K562 (cell line): ENCODE measurements at regions not wholly inside any gene's neighbourhood (a gene's known extent, or its start where the extent isn't known, plus 50 kb on each side); places are given as distances from the start of the nearest gene placed in this dataset.

ENCODE experiments used
- ATAC-seq: fragments of 200-7000 bp; cut with Tn5 transposase; 3 replicates; pipeline ENCODE4 v1.9.1; 2020; ENCODE audit warnings: moderate library complexity
- BruUV-seq: library from RNA; stranded (reverse); fragments of 400-500 nt; replicated peaks from 2 replicates; lab custom pipeline; 2021; lab: Mats Ljungman, UMichigan
- CTCF ChIA-PET: fragments of 300-600 bp; formaldehyde crosslinking; extraction: SDS; loops from one replicate; lab custom pipeline; 2021; ENCODE audit warnings: low intra/inter-chr PET ratio; lab: Yijun Ruan, JAX
- POLR2A ChIA-PET: fragments of 300-600, 350-650 bp; sonication (Branson Sonifier 250); formaldehyde crosslinking; extraction: SDS; loops from one replicate; lab custom pipeline; 2021; ENCODE audit warnings: antibody characterized with exemption, inconsistent platforms; lab: Yijun Ruan, JAX
- DNase-seq, 4 experiments: peaks; one replicate each; pipeline versions ENCODE4 v3.0.0 to v3.0.0-alpha.2; 2011 to 2018; ENCODE audit warnings: low spot score in 3 of 4, mixed read lengths in 3 of 4; ENCODE audit errors: extremely low read depth in 1 of 4
- FAIRE-seq: peaks from 2 replicates; lab custom pipeline; 2011; peaks lifted over from hg19 to GRCh38; lab: Jason Lieb, UNC
- H2AFZ ChIP-seq: 2 replicates; pipeline ENCODE4 v1.6.0; 2011; ENCODE audit warnings: low read depth, low read length, control low read depth, inconsistent platforms
- H3K27ac ChIP-seq: fragments of 200-600 bp; 3 replicates; pipeline ENCODE4 v1.8.0; 2011; ENCODE audit warnings: low read depth, mild to moderate bottlenecking, control low read depth, inconsistent platforms, low read length, moderate library complexity, mixed read lengths; ENCODE audit errors: extremely low read depth
- H3K27me3 ChIP-seq, 2 experiments: fragments of 300-600 bp in 1 of 2; 2 replicates in 1 of 2; 3 replicates in 1 of 2; pipeline versions ENCODE4 v1.6.0 to v1.8.0; 2011; ENCODE audit warnings: inconsistent platforms in 2 of 2, low read length in 2 of 2, mild to moderate bottlenecking in 1 of 2, mixed read lengths in 1 of 2, moderate library complexity in 1 of 2; ENCODE audit not compliant: control insufficient read depth in 2 of 2, insufficient read depth in 2 of 2
- H3K36me3 ChIP-seq: fragments of 300-600 bp; 3 replicates; pipeline ENCODE4 v1.8.0; 2011; ENCODE audit warnings: mild to moderate bottlenecking, low read length, inconsistent platforms; ENCODE audit not compliant: control insufficient read depth, insufficient read depth
- H3K4me1 ChIP-seq, 2 experiments: fragments of 200-600 bp in 1 of 2; replicated peaks in 1 of 2; 2 replicates in 1 of 2; 3 replicates in 1 of 2; pipeline versions ENCODE4 v1.5.1 to v1.8.0; 2011; ENCODE audit warnings: inconsistent platforms in 2 of 2, low read length in 2 of 2, mild to moderate bottlenecking in 1 of 2, mixed read lengths in 1 of 2, moderate library complexity in 1 of 2; ENCODE audit not compliant: control insufficient read depth in 2 of 2, insufficient read depth in 2 of 2
- H3K4me2 ChIP-seq: 2 replicates; pipeline ENCODE4 v1.6.1; 2011; ENCODE audit warnings: low read length, control low read depth, inconsistent platforms, mixed read lengths; ENCODE audit not compliant: insufficient read depth
- H3K4me3 ChIP-seq: fragments of 200-600 bp; sonication (generic), shearing (Covaris generic); 2 replicates; pipeline ENCODE4 v1.5.1; 2016; ENCODE audit warnings: control low read depth, inconsistent platforms
- H3K79me2 ChIP-seq: fragments of 200-600 bp; 3 replicates; pipeline ENCODE4 v1.8.0; 2011; ENCODE audit warnings: low read length, inconsistent platforms; ENCODE audit not compliant: control insufficient read depth, insufficient read depth
- H3K9ac ChIP-seq, 2 experiments: 2 replicates each; pipeline versions ENCODE4 v1.6.0 to v1.6.1; 2011; ENCODE audit warnings: low read depth in 2 of 2, low read length in 2 of 2, control low read depth in 1 of 2, inconsistent platforms in 1 of 2, mild to moderate bottlenecking in 1 of 2, mixed read lengths in 1 of 2; ENCODE audit not compliant: insufficient read depth in 1 of 2
- H3K9me1 ChIP-seq: one replicate; pipeline ENCODE4 v1.6.0; 2011; ENCODE audit warnings: inconsistent platforms, mild to moderate bottlenecking, low read length, moderate library complexity; ENCODE audit not compliant: control insufficient read depth, insufficient read depth
- H3K9me3 ChIP-seq: replicated peaks from 2 replicates; pipeline ENCODE4 v1.5.1; 2011; ENCODE audit warnings: low read depth, low read length, inconsistent platforms; ENCODE audit not compliant: control insufficient read depth, insufficient read depth
- H4K20me1 ChIP-seq: replicated peaks from 2 replicates; pipeline ENCODE4 v1.6.1; 2011; ENCODE audit warnings: low read length, inconsistent platforms, mixed read lengths; ENCODE audit not compliant: control insufficient read depth, insufficient read depth
- ATF3 ChIP-seq, 2 experiments: fragments of 450-650 bp in 1 of 2; sonication (generic) in 1 of 2; formaldehyde crosslinking in 1 of 2; IDR thresholded peaks in 1 of 2; conservative IDR thresholded peaks in 1 of 2; 2 replicates each; pipeline versions ENCODE4 v1.6.1 to v1.8.1; 2016 to 2023; ENCODE audit warnings: mild to moderate bottlenecking in 2 of 2, moderate library complexity in 2 of 2, inconsistent platforms in 1 of 2, missing genetic modification reagents in 1 of 2
- CBFA2T2 ChIP-seq: fragments of 450-650 bp; conservative IDR thresholded peaks from 2 replicates; pipeline ENCODE4 v1.6.1; 2017; ENCODE audit warnings: mild to moderate bottlenecking
- EP300 ChIP-seq: IDR thresholded peaks from 2 replicates; pipeline ENCODE4 v1.6.1; 2012; ENCODE audit warnings: low read length, improper control_type of control experiment
- FOSL1 ChIP-seq: fragments of 200-800 bp; sonication (Bioruptor generic); conservative IDR thresholded peaks from 2 replicates; pipeline ENCODE4 v1.6.1; 2016; ENCODE audit warnings: missing genetic modification characterization, missing compliant biosample characterization
- FOXJ2 ChIP-seq: fragments of 200-800 bp; sonication (Bioruptor generic); IDR thresholded peaks from 2 replicates; pipeline ENCODE4 v1.6.1; 2016; ENCODE audit warnings: missing genetic modification characterization, missing compliant biosample characterization
- MAFF ChIP-seq: IDR thresholded peaks from 2 replicates; pipeline ENCODE4 v1.6.1; 2012; ENCODE audit warnings: low read length, improper control_type of control experiment
- NCOA1 ChIP-seq: fragments of 450-650 bp; IDR thresholded peaks from 2 replicates; pipeline ENCODE4 v1.6.1; 2016; ENCODE audit warnings: low read depth
- RNF2 ChIP-seq: sonication (generic); IDR thresholded peaks from 2 replicates; pipeline ENCODE4 v1.6.1; 2016
- TCF7 ChIP-seq: sonication (generic); IDR thresholded peaks from 2 replicates; pipeline ENCODE4 v1.6.1; 2016; ENCODE audit warnings: antibody characterized with exemption, borderline replicate concordance
- TOE1 ChIP-seq, 2 experiments: fragments of 450-650 bp in 1 of 2; sonication (generic) in 1 of 2; formaldehyde crosslinking in 1 of 2; IDR thresholded peaks; 2 replicates each; pipeline versions ENCODE4 v1.7.1 to v1.8.0; 2016 to 2022; ENCODE audit warnings: borderline replicate concordance in 2 of 2, mild to moderate bottlenecking in 2 of 2, antibody characterized with exemption in 1 of 2, inconsistent platforms in 1 of 2, low read depth in 1 of 2, missing genetic modification reagents in 1 of 2, moderate library complexity in 1 of 2
- VEZF1 ChIP-seq: fragments of 200-800 bp; sonication (Bioruptor generic); IDR thresholded peaks from 2 replicates; pipeline ENCODE4 v1.6.1; 2017; ENCODE audit warnings: missing genetic modification characterization, missing compliant biosample characterization
- ZNF324 ChIP-seq: fragments of 250-450 bp; sonication (Bioruptor Pico); IDR thresholded peaks from 2 replicates; pipeline ENCODE4 v1.4.0; 2020; ENCODE audit warnings: mild to moderate bottlenecking
- ZNF780A ChIP-seq: fragments of 250-450 bp; sonication (Bioruptor Pico); IDR thresholded peaks from 2 replicates; pipeline ENCODE4 v1.5.0; 2021; ENCODE audit warnings: mild to moderate bottlenecking
- ZSCAN29 ChIP-seq: fragments of 450-650 bp; IDR thresholded peaks from 2 replicates; pipeline ENCODE4 v1.6.1; 2017
- WGBS: fragments of 100-300 bp; shearing (Covaris generic); methylation state at CpG from one replicate; pipeline ENCODE4 v1.1.6; 2016; ENCODE audit warnings: low coverage, mixed read lengths; ENCODE audit not compliant: insufficient coverage; ENCODE audit errors: missing lambda C conversion rate; 5-methylcytosine and 5-hydroxymethylcytosine counted together
- in situ Hi-C: fragments of 300-500 bp; cut with MboI; formaldehyde crosslinking; loops from 4 replicates; pipeline ENCODE4 v1.15.0; 2018; ENCODE audit warnings: inconsistent platforms, mixed read lengths
- intact Hi-C: fragments of 100-400 bp; cut with micrococcal nuclease; formaldehyde crosslinking; loops from 2 replicates; pipeline ENCODE4 v1.14.2; 2022

GRCh38 chr4:174580597-174580996 is 58.3 kb upstream of the HPGD start:
- intact Hi-C loops, result no loop called here
- POLR2A ChIA-PET, result no interaction called here
- Histone ChIP-seq H3K27ac (no peak overlapping the region), H3K79me2 (no peaks in the 10 kb centered on the region)
- no peak for ATAC-seq
- TF ChIP-seq ZNF780A, result no peak
- TF ChIP-seq TOE1 (IDR thresholded peaks at IDR 0.05; ENCODE audit: borderline replicate concordance), result no peak
- TF ChIP-seq TOE1 (CRISPR knock-in tag; IDR thresholded peaks at IDR 0.05; ENCODE audit: borderline replicate concordance, low read depth), result no peak
- TF ChIP-seq RNF2, result no peak
- peak; percentile 26; the same call in 1 of the 2 replicates for TF ChIP-seq VEZF1
- TF ChIP-seq FOSL1 (tag), result peak; percentile 47
- TF ChIP-seq ATF3 (IDR thresholded peaks at IDR 0.05), result peak; percentile 11; the same call in 1 of the 2 replicates
- TF ChIP-seq ATF3 (CRISPR knock-in tag; conservative IDR thresholded peaks at IDR 0.05), result no peak
- no peak for TF ChIP-seq NCOA1
- no peak for TF ChIP-seq CBFA2T2
- TF ChIP-seq EP300, result peak; percentile 46; the same call in 1 of the 2 replicates
- TF ChIP-seq ZNF324 (CRISPR knock-in tag), result no peak
- TF ChIP-seq FOXJ2, result 0 out of 2 replicates have a peak, but pooled peaks have one; percentile 27
- TF ChIP-seq TCF7, result no peak
- no peak for TF ChIP-seq MAFF
- no peak for TF ChIP-seq ZSCAN29
- TF ChIP-seq, all 486 proteins: peak for 5
- in situ Hi-C loops, result no loop called here
- DNase-seq (no peak), FAIRE-seq (no peak)
- Histone ChIP-seq H4K20me1 (no peaks in the 10 kb centered on the region), H3K4me1 (no peaks in the 10 kb centered on the region; a peak in 1 of 5 replicates), H3K27me3 (no peaks in the 10 kb centered on the region), H3K4me2 (no peak overlapping the region; the same call in 1 of the 2 replicates), H2AFZ (peak overlapping the region; percentile 26; the same call in 1 of the 2 replicates), H3K36me3 (no peaks in the 10 kb centered on the region), H3K9ac (no peak overlapping the region), H3K4me3 (no peak overlapping the region), H3K9me1 (no peaks in the 10 kb centered on the region), H3K9me3 (no peaks in the 10 kb centered on the region)
- 29% methylated on average over 2 of the region's 2 CpGs for WGBS
- BruUV-seq, result no TSS peak
- CTCF ChIA-PET, result no interaction called here
